SK-N-SH treated with all-trans-retinoic acid at 6 μM for 48 hours (cell line): ENCODE measurements at regions not wholly inside any gene's neighbourhood (a gene's known extent, or its start where the extent isn't known, plus 50 kb on each side); places are given as distances from the start of the nearest gene placed in this dataset.

Source experiments
- ARNTL ChIP-seq: fragments of 450-650 bp; formaldehyde crosslinking; IDR thresholded peaks from 2 replicates; pipeline ENCODE4 v1.5.0; 2020; ENCODE audit warnings: low read depth, mild to moderate bottlenecking, moderate library complexity, borderline replicate concordance
- ESRRG ChIP-seq: fragments of 250-450 bp; sonication (Bioruptor Pico); IDR thresholded peaks from 2 replicates; pipeline ENCODE4 v1.6.1; 2021; ENCODE audit warnings: mild to moderate bottlenecking
- TOX ChIP-seq: fragments of 250-450 bp; sonication (Bioruptor Pico); IDR thresholded peaks from 2 replicates; pipeline ENCODE4 v1.8.0; 2021; ENCODE audit warnings: mild to moderate bottlenecking, moderate library complexity, borderline replicate concordance
- TF ChIP-seq, protein P1 (sequence below): fragments of 250-450 bp; sonication (Bioruptor Pico); IDR thresholded peaks from 2 replicates; pipeline ENCODE4 v1.5.1; 2020; ENCODE audit warnings: low read depth, mild to moderate bottlenecking, moderate library complexity
- TF ChIP-seq, protein P2 (sequence below): fragments of 250-450 bp; sonication (Bioruptor Pico); IDR thresholded peaks from 2 replicates; pipeline ENCODE4 v1.8.0; 2020; ENCODE audit warnings: mild to moderate bottlenecking, moderate library complexity, borderline replicate concordance

DNA sequence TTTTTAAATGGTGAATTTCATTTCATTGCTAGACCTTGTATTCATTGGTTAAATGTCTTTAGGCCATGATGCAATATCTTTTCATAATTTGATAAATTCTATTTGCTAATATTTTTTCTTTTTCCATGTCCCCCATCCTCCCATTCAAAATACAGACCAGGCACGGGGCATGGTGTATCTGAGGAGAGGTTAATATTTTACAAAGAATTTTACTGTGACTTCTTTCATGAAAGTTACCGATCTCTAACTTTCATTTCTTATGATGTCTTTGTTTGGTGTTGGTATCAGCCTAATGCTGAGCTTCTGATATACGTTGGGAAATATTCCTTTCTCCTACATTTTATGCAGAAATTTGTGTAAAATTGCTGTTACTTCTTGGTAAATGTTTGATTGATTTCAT is 216.7 kb upstream of the IGFBP3 start:
- TF ChIP-seq, protein P1, sequence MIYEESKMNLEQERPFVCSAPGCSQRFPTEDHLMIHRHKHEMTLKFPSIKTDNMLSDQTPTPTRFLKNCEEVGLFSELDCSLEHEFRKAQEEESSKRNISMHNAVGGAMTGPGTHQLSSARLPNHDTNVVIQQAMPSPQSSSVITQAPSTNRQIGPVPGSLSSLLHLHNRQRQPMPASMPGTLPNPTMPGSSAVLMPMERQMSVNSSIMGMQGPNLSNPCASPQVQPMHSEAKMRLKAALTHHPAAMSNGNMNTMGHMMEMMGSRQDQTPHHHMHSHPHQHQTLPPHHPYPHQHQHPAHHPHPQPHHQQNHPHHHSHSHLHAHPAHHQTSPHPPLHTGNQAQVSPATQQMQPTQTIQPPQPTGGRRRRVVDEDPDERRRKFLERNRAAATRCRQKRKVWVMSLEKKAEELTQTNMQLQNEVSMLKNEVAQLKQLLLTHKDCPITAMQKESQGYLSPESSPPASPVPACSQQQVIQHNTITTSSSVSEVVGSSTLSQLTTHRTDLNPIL (CRISPR knock-in tag): no peak
- TF ChIP-seq, protein P2, sequence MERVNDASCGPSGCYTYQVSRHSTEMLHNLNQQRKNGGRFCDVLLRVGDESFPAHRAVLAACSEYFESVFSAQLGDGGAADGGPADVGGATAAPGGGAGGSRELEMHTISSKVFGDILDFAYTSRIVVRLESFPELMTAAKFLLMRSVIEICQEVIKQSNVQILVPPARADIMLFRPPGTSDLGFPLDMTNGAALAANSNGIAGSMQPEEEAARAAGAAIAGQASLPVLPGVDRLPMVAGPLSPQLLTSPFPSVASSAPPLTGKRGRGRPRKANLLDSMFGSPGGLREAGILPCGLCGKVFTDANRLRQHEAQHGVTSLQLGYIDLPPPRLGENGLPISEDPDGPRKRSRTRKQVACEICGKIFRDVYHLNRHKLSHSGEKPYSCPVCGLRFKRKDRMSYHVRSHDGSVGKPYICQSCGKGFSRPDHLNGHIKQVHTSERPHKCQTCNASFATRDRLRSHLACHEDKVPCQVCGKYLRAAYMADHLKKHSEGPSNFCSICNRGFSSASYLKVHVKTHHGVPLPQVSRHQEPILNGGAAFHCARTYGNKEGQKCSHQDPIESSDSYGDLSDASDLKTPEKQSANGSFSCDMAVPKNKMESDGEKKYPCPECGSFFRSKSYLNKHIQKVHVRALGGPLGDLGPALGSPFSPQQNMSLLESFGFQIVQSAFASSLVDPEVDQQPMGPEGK: no peak
- TF ChIP-seq ESRRG (CRISPR knock-in tag): no peak
- TF ChIP-seq ARNTL (CRISPR knock-in tag): no peak
- TF ChIP-seq TOX (CRISPR knock-in tag): no peak
